ENCODE measurements at regions not wholly inside any gene's neighbourhood (a gene's known extent, or its start where the extent isn't known, plus 50 kb on each side); places are given as distances from the start of the nearest gene placed in this dataset.
A peak's percentile ranks its signal among the peaks of the same experiment; 100 is the strongest.

- no peak for TF ChIP-seq CTCF (IDR thresholded peaks at IDR 0.05)
- Mint-ChIP-seq H3K4me1 (ENCODE audit: unreplicated experiment) (peaks cover 2% of the 10 kb centered on the region), H3K27ac (ENCODE audit: unreplicated experiment) (no peak overlapping the region), H3K27me3 (ENCODE audit: unreplicated experiment) (no peaks in the 10 kb centered on the region), H3K36me3 (ENCODE audit: unreplicated experiment) (no peaks in the 10 kb centered on the region), H3K9me3 (ENCODE audit: unreplicated experiment) (no peaks in the 10 kb centered on the region), H3K4me3 (ENCODE audit: unreplicated experiment) (no peak overlapping the region)
- DNase-seq (ENCODE audit: extremely low spot score, unreplicated experiment) = no peak
Observed at GRCh38 chr21:14870853-14871149, 194.0 kb downstream of the NRIP1 start.

- TF ChIP-seq CTCF (IDR thresholded peaks at IDR 0.05) = no peak
- no peaks in the 10 kb centered on the region for H3K4me1 Mint-ChIP-seq (ENCODE audit: unreplicated experiment)
- no peaks in the 10 kb centered on the region for H3K27me3 Mint-ChIP-seq (ENCODE audit: unreplicated experiment)
- no peaks in the 10 kb centered on the region for H3K9me3 Mint-ChIP-seq (ENCODE audit: unreplicated experiment)
- no peaks in the 10 kb centered on the region for H3K36me3 Mint-ChIP-seq (ENCODE audit: unreplicated experiment)
- H3K27ac Mint-ChIP-seq (ENCODE audit: unreplicated experiment) = no peak overlapping the region
- DNase-seq (ENCODE audit: extremely low spot score, unreplicated experiment) = no peak
- H3K4me3 Mint-ChIP-seq (ENCODE audit: unreplicated experiment) = no peak overlapping the region
Observed at GRCh38 chr21:14869984-14870852, 194.6 kb downstream of the NRIP1 start.

GRCh38 chr21:14866859-14867765 is 197.7 kb downstream of the NRIP1 start:
- H3K9me3 Mint-ChIP-seq (ENCODE audit: unreplicated experiment) = no peaks in the 10 kb centered on the region
- H3K36me3 Mint-ChIP-seq (ENCODE audit: unreplicated experiment) = no peaks in the 10 kb centered on the region
- TF ChIP-seq CTCF (IDR thresholded peaks at IDR 0.05) = no peak
- no peak overlapping the region for H3K27ac Mint-ChIP-seq (ENCODE audit: unreplicated experiment)
- no peak overlapping the region for H3K4me3 Mint-ChIP-seq (ENCODE audit: unreplicated experiment)
- no peaks in the 10 kb centered on the region for H3K4me1 Mint-ChIP-seq (ENCODE audit: unreplicated experiment)
- H3K27me3 Mint-ChIP-seq (ENCODE audit: unreplicated experiment) = no peaks in the 10 kb centered on the region
- no peak for DNase-seq (ENCODE audit: extremely low spot score, unreplicated experiment)

- no peaks in the 10 kb centered on the region for H3K9me3 Mint-ChIP-seq (ENCODE audit: unreplicated experiment)
- TF ChIP-seq CTCF (IDR thresholded peaks at IDR 0.05) = peak; percentile 59
- no peak overlapping the region for H3K27ac Mint-ChIP-seq (ENCODE audit: unreplicated experiment)
- no peaks in the 10 kb centered on the region for H3K27me3 Mint-ChIP-seq (ENCODE audit: unreplicated experiment)
- no peaks in the 10 kb centered on the region for H3K4me1 Mint-ChIP-seq (ENCODE audit: unreplicated experiment)
- H3K36me3 Mint-ChIP-seq (ENCODE audit: unreplicated experiment) = no peaks in the 10 kb centered on the region
- DNase-seq (ENCODE audit: extremely low spot score, unreplicated experiment) = no peak
- no peak overlapping the region for H3K4me3 Mint-ChIP-seq (ENCODE audit: unreplicated experiment)
Observed at GRCh38 chr21:14864211-14865021, 200.4 kb downstream of the NRIP1 start.
